Suprapubic skin (tissue), 4 donors: ENCODE measurements at regions not wholly inside any gene's neighbourhood (a gene's known extent, or its start where the extent isn't known, plus 50 kb on each side); places are given as distances from the start of the nearest gene placed in this dataset.

ENCODE experiments used
- DNase-seq, 2 donors: peaks; one replicate each; pipeline ENCODE4 v3.0.0-alpha.2; 2019; ENCODE audit warnings: low spot score in 2 of 2
- H3K27ac ChIP-seq: fragments of 200-600 bp; sonication (generic); one replicate; pipeline ENCODE4 v1.5.1; 2019
- H3K27me3 ChIP-seq: fragments of 200-600 bp; sonication (generic); one replicate; pipeline ENCODE4 v1.5.1; 2019
- H3K36me3 ChIP-seq: fragments of 200-600 bp; sonication (generic); one replicate; pipeline ENCODE4 v1.5.1; 2019
- H3K4me1 ChIP-seq: fragments of 200-600 bp; sonication (generic); one replicate; pipeline ENCODE4 v1.5.1; 2019
- H3K4me3 ChIP-seq: fragments of 200-600 bp; sonication (generic); one replicate; pipeline ENCODE4 v1.5.1; 2019; ENCODE audit warnings: mild to moderate bottlenecking
- H3K9me3 ChIP-seq: fragments of 200-600 bp; sonication (generic); one replicate; pipeline ENCODE4 v1.5.1; 2019
- EP300 ChIP-seq: sonication (generic); formaldehyde crosslinking; IDR thresholded peaks from one replicate; pipeline ENCODE4 v1.6.1; 2017; ENCODE audit warnings: antibody characterized with exemption
- POLR2A ChIP-seq, 2 donors: fragments of 450-650 bp; IDR thresholded peaks; one replicate each; pipeline ENCODE4 v1.6.1; 2017; ENCODE audit warnings: antibody characterized with exemption in 2 of 2, mild to moderate bottlenecking in 2 of 2, moderate library complexity in 2 of 2
- POLR2AphosphoS5 ChIP-seq, 3 donors: sonication (generic); formaldehyde crosslinking; IDR thresholded peaks; one replicate each; pipeline ENCODE4 v1.6.1; 2017; ENCODE audit warnings: antibody characterized with exemption in 3 of 3
- whole genome bisulfite sequencing: methylation state at CpG from one replicate; pipeline ENCODE4 v1.1.5; 2018; 5-methylcytosine and 5-hydroxymethylcytosine counted together
- TF ChIP-seq, protein P1 (sequence below), 2 donors: fragments of 200-600 bp in 1 of 2; fragments of 450-650 bp in 1 of 2; sonication (generic) in 1 of 2; IDR thresholded peaks; one replicate each; pipeline ENCODE4 v1.5.1; 2016 to 2019; ENCODE audit warnings: antibody characterized with exemption in 2 of 2, mild to moderate bottlenecking in 1 of 2, moderate library complexity in 1 of 2

DNA sequence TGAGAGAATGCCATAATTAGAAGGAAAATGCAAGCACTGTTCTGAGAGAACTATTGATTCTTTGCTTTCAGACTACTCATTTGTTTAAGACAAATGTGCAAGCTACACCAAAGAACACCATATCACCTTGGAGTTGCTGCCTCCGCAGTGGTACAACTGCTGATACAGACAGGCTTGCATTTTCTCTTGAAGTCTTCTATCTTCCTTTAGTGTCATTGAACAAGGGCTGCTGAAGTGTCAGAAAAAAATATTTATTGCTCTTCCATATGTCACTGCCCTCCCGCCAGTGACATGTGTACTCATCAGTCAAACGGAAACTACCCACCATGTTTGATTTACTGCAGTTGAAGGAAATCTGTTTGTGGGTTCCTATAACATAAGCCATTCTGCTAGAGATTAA lies 318.3 kb upstream of the MAGEB18 start:
- Histone ChIP-seq H3K4me3 (no peak overlapping the region), H3K9me3 (no peaks in the 10 kb centered on the region), H3K27me3 (no peaks in the 10 kb centered on the region), H3K4me1 (no peaks in the 10 kb centered on the region), H3K27ac (no peak overlapping the region), H3K36me3 (no peaks in the 10 kb centered on the region)
- WGBS, result 56% methylated on average over 3 of the region's 3 CpGs
- no peak for DNase-seq
- TF ChIP-seq POLR2AphosphoS5 (IDR thresholded peaks at IDR 0.05), result no peak
- no peak for TF ChIP-seq EP300
- no peak for TF ChIP-seq POLR2A (IDR thresholded peaks at IDR 0.05)
- TF ChIP-seq, protein P1, sequence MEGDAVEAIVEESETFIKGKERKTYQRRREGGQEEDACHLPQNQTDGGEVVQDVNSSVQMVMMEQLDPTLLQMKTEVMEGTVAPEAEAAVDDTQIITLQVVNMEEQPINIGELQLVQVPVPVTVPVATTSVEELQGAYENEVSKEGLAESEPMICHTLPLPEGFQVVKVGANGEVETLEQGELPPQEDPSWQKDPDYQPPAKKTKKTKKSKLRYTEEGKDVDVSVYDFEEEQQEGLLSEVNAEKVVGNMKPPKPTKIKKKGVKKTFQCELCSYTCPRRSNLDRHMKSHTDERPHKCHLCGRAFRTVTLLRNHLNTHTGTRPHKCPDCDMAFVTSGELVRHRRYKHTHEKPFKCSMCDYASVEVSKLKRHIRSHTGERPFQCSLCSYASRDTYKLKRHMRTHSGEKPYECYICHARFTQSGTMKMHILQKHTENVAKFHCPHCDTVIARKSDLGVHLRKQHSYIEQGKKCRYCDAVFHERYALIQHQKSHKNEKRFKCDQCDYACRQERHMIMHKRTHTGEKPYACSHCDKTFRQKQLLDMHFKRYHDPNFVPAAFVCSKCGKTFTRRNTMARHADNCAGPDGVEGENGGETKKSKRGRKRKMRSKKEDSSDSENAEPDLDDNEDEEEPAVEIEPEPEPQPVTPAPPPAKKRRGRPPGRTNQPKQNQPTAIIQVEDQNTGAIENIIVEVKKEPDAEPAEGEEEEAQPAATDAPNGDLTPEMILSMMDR (IDR thresholded peaks at IDR 0.05), result no peak

DNA sequence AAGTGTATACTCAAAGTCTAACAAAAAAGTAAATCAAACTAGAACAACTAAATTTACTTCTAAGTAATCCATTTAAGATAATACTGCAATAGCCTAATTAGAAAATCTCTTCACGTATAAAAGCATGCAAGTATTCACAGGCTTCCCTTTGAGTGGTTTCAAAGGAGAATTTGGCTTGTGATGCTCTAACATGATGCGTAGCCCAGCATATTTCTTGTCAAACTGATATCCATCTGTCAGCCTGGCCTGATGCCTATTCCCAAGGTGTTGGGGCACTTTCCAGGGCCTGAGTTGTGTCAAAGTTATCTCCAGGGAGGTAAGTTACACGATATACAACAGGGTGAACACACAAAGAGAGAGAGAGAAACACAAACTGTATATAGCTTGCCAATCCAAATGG lies 287.0 kb upstream of the MAGEB18 start:
- Histone ChIP-seq H3K36me3 (no peaks in the 10 kb centered on the region), H3K9me3 (no peaks in the 10 kb centered on the region), H3K4me3 (no peak overlapping the region), H3K27me3 (no peaks in the 10 kb centered on the region), H3K27ac (no peak overlapping the region), H3K4me1 (no peaks in the 10 kb centered on the region)
- WGBS, result 34% methylated on average over 3 of the region's 3 CpGs
- TF ChIP-seq POLR2A (IDR thresholded peaks at IDR 0.05) (no peak), EP300 (no peak), POLR2AphosphoS5 (IDR thresholded peaks at IDR 0.05) (no peak)
- DNase-seq, result no peak

DNA sequence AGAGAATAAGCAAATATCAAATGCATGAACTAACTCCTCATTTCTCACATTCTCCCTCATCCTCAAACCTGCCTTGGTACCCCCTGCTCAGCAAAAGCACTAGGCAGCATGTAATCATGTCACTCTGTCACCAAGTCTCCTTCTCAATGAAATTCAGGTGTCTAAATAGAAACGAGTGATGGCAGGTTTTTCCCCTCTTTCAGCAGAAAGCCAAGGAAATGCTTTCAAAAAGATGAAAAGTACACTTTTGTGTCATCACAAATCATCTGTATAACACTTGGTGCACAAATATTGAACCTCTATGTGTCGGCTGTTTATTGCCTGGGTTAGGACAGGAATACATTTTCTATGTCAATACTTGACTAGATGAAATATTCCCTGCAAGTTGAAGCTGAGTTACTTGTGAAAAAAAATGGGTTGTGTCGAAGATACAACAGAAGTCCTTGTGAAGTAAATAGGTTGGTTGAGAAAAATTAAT lies 285.1 kb upstream of the MAGEB18 start:
- no peak for DNase-seq
- H3K27me3 ChIP-seq, result no peaks in the 10 kb centered on the region
- TF ChIP-seq POLR2A (IDR thresholded peaks at IDR 0.05), result no peak
- TF ChIP-seq POLR2AphosphoS5 (IDR thresholded peaks at IDR 0.05), result no peak
- no peak for TF ChIP-seq EP300
- TF ChIP-seq, protein P1 (IDR thresholded peaks at IDR 0.05), result no peak
- H3K4me1 ChIP-seq, result no peaks in the 10 kb centered on the region
- H3K36me3 ChIP-seq, result no peaks in the 10 kb centered on the region
- 26% methylated on average over 3 of the region's 3 CpGs for WGBS
- no peaks in the 10 kb centered on the region for H3K9me3 ChIP-seq
- no peak overlapping the region for H3K27ac ChIP-seq
- no peak overlapping the region for H3K4me3 ChIP-seq

DNA sequence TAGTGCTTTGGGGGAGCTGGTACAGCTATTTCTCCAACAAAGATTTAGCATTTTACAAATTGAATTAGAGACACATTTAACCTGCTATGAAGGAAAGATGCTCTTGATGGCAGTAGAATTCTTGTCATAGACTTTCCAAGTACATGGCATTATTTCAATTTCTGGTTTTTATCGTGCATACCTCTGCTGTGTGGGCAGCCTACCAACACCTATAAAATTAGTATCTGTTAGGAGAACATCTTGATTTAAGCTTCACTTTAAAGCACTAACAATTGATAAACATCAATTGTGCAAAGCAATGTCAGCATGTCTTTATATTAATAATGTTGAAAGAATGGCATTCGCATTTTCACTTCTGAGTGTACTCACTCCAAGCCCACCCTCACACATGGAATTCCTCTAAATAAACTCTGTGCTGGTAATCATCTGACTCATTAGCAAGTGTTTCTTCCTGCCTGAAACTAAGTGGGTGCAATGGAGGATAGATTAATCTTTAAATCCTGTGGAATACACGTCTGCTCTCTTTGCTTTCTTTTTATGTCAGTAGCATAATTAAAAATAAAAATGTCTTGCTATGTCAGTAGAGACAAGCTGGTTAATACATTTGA lies 279.8 kb upstream of the MAGEB18 start:
- no peaks in the 10 kb centered on the region for H3K36me3 ChIP-seq
- H3K4me3 ChIP-seq, result no peak overlapping the region
- no peaks in the 10 kb centered on the region for H3K27me3 ChIP-seq
- TF ChIP-seq, protein P1 (IDR thresholded peaks at IDR 0.05), result no peak
- TF ChIP-seq POLR2A (IDR thresholded peaks at IDR 0.05), result no peak
- TF ChIP-seq EP300, result no peak
- no peak for TF ChIP-seq POLR2AphosphoS5 (IDR thresholded peaks at IDR 0.05)
- WGBS, result 38% methylated on average over 3 of the region's 3 CpGs
- no peaks in the 10 kb centered on the region for H3K4me1 ChIP-seq
- H3K9me3 ChIP-seq, result no peaks in the 10 kb centered on the region
- no peak for DNase-seq
- H3K27ac ChIP-seq, result no peak overlapping the region

DNA sequence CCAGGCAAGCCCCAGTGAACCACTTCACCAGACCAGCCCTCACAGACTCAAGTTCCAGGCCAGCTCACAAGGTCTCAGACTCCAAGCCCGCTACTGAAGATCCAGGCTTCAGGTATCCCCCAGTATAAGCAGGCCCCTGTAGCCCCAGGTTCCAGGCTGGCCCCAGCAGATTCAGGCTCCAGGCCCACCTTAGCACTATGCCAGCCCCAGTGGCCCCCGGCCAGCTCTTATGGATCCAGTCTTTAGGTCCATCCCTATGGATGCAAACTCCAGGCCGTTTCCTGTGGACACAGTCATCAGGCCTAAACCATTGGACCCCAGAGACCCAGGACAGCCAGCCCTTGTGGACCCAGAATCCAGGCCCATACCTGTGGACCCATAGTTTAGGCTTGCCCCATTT lies 277.8 kb upstream of the MAGEB18 start:
- Histone ChIP-seq H3K27me3 (no peaks in the 10 kb centered on the region), H3K36me3 (no peaks in the 10 kb centered on the region), H3K4me1 (no peaks in the 10 kb centered on the region), H3K4me3 (no peak overlapping the region), H3K27ac (no peak overlapping the region), H3K9me3 (no peaks in the 10 kb centered on the region)
- TF ChIP-seq, protein P1 (IDR thresholded peaks at IDR 0.05), result no peak
- TF ChIP-seq POLR2AphosphoS5 (IDR thresholded peaks at IDR 0.05), result no peak
- no peak for TF ChIP-seq POLR2A (IDR thresholded peaks at IDR 0.05)
- TF ChIP-seq EP300, result no peak
- WGBS, result 76% methylated on average over 3 of the region's 3 CpGs
- DNase-seq, result no peak

DNA sequence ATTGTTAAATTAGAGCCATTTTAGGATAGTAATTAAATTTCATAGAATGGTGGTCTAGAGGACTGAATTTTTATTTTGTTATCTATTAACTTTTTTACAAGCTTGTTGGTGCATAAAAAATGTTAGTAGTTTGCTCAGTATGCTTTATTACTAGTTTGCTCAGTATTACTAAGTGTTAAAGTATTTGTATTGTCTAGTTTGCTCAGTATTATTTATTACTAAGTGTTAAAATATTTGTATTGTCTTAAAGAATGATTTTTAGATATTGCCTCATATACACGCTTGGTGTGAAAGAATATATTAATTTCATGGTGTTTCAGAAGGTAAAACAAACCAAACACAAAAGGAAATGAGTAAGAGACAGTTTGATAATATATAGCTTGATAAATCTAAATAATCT lies 268.4 kb upstream of the MAGEB18 start:
- Histone ChIP-seq H3K4me1 (no peaks in the 10 kb centered on the region), H3K27ac (no peak overlapping the region), H3K27me3 (no peaks in the 10 kb centered on the region), H3K9me3 (no peaks in the 10 kb centered on the region), H3K4me3 (no peak overlapping the region), H3K36me3 (no peaks in the 10 kb centered on the region)
- TF ChIP-seq POLR2A (IDR thresholded peaks at IDR 0.05) (no peak), EP300 (no peak), POLR2AphosphoS5 (IDR thresholded peaks at IDR 0.05) (no peak)
- TF ChIP-seq, protein P1 (IDR thresholded peaks at IDR 0.05), result no peak
- no peak for DNase-seq
- 47% methylated on average over 1 of the region's 1 CpG for WGBS
